Lower lobe of right lung (tissue), 2 donors: ENCODE measurements at regions not wholly inside any gene's neighbourhood (a gene's known extent, or its start where the extent isn't known, plus 50 kb on each side); places are given as distances from the start of the nearest gene placed in this dataset.
A peak's percentile ranks its signal among the peaks of the same experiment; 100 is the strongest.

Source experiments
- ATAC-seq, 2 donors: fragments of 200-7000 bp; cut with Tn5 transposase; one replicate each; pipeline ENCODE4 v1.9.1; 2020 to 2022; ENCODE audit warnings: mild to moderate bottlenecking in 2 of 2, moderate library complexity in 2 of 2
- DNase-seq: peaks from one replicate; pipeline ENCODE4 v3.0.0-alpha.2; 2020
- H3K27ac ChIP-seq: fragments of 200-600 bp; one replicate; pipeline ENCODE4 v1.8.0; 2022
- H3K27me3 ChIP-seq: fragments of 200-600 bp; one replicate; pipeline ENCODE4 v1.8.0; 2022; ENCODE audit warnings: low read depth
- H3K36me3 ChIP-seq: fragments of 200-600 bp; one replicate; pipeline ENCODE4 v1.8.0; 2022; ENCODE audit warnings: mild to moderate bottlenecking
- H3K4me1 ChIP-seq: fragments of 200-600 bp; one replicate; pipeline ENCODE4 v1.8.0; 2022
- H3K4me3 ChIP-seq: fragments of 200-600 bp; one replicate; pipeline ENCODE4 v1.8.0; 2022; ENCODE audit warnings: mild to moderate bottlenecking
- H3K9me3 ChIP-seq: fragments of 200-600 bp; one replicate; pipeline ENCODE4 v1.8.0; 2022
- CTCF ChIP-seq: fragments of 200-600 bp; IDR thresholded peaks from one replicate; pipeline ENCODE4 v1.8.0; 2022; ENCODE audit warnings: antibody characterized with exemption, mild to moderate bottlenecking
- intact Hi-C: fragments of 100-400 bp; cut with DNase I; formaldehyde crosslinking; loops from one replicate; pipeline ENCODE4 v1.11.0; 2022
- donor health status: DM: no; HTN: yes; CAD: no; lungs with severe emphysema.

- Histone ChIP-seq H3K27ac (no peak overlapping the region), H3K36me3 (no peaks in the 10 kb centered on the region), H3K27me3 (no peaks in the 10 kb centered on the region), H3K9me3 (no peaks in the 10 kb centered on the region), H3K4me1 (peaks cover 9% of the 10 kb centered on the region), H3K4me3 (no peak overlapping the region)
- intact Hi-C loops = no loop called here
- ATAC-seq = peak in 1 of 2 donors; percentile 31
- DNase-seq = no peak
- TF ChIP-seq CTCF = peak; percentile 49
These were observed 157.2 kb downstream of the DDX1 start for GRCh38 chr2:15748736-15749323.

GRCh38 chr2:15749460-15750432 lies 158.1 kb downstream of the DDX1 start:
- Histone ChIP-seq H3K27me3 (no peaks in the 10 kb centered on the region), H3K27ac (no peak overlapping the region), H3K4me3 (no peak overlapping the region), H3K9me3 (no peaks in the 10 kb centered on the region), H3K36me3 (no peaks in the 10 kb centered on the region), H3K4me1 (peaks cover 9% of the 10 kb centered on the region)
- TF ChIP-seq CTCF = no peak
- DNase-seq = no peak
- intact Hi-C loops = no loop called here
- no peak for ATAC-seq

GRCh38 chr2:15750433-15750814 lies 158.8 kb downstream of the DDX1 start:
- H3K27me3 ChIP-seq = no peaks in the 10 kb centered on the region
- ATAC-seq (no peak), DNase-seq (no peak)
- no peaks in the 10 kb centered on the region for H3K36me3 ChIP-seq
- no peak for TF ChIP-seq CTCF
- intact Hi-C loops = no loop called here
- no peak overlapping the region for H3K4me3 ChIP-seq
- H3K4me1 ChIP-seq = peaks cover 7% of the 10 kb centered on the region
- no peaks in the 10 kb centered on the region for H3K9me3 ChIP-seq
- H3K27ac ChIP-seq = no peak overlapping the region

GRCh38 chr2:15750822-15751329 lies 159.2 kb downstream of the DDX1 start:
- H3K9me3 ChIP-seq = no peaks in the 10 kb centered on the region
- no peak overlapping the region for H3K27ac ChIP-seq
- no peak for TF ChIP-seq CTCF
- intact Hi-C loops = no loop called here
- DNase-seq (no peak), ATAC-seq (no peak)
- H3K4me1 ChIP-seq = peaks cover 3% of the 10 kb centered on the region
- no peaks in the 10 kb centered on the region for H3K27me3 ChIP-seq
- no peaks in the 10 kb centered on the region for H3K36me3 ChIP-seq
- H3K4me3 ChIP-seq = no peak overlapping the region

- Histone ChIP-seq H3K27ac (no peak overlapping the region), H3K27me3 (no peaks in the 10 kb centered on the region), H3K36me3 (no peaks in the 10 kb centered on the region), H3K4me3 (no peak overlapping the region), H3K9me3 (no peaks in the 10 kb centered on the region), H3K4me1 (no peaks in the 10 kb centered on the region)
- TF ChIP-seq CTCF = no peak
- intact Hi-C loops = no loop called here
- ATAC-seq = no peak
- DNase-seq = no peak
These were observed 159.8 kb downstream of the DDX1 start for GRCh38 chr2:15751477-15751876.
